Dermis microvascular lymphatic vessel endothelial cell (primary cell): ENCODE measurements at regions not wholly inside any gene's neighbourhood (a gene's known extent, or its start where the extent isn't known, plus 50 kb on each side); places are given as distances from the start of the nearest gene placed in this dataset.

Experiments used
- DNase-seq, 2 donors: peaks; one replicate each; pipeline versions ENCODE4 v3.0.0 to v3.0.0-alpha.2; 2010; ENCODE audit warnings: low read depth in 2 of 2

GRCh38 chr12:61384511-61384910 lies 875.7 kb upstream of the USP15 start:
- no peak for DNase-seq

GRCh38 chr12:61385771-61386170 lies 874.4 kb upstream of the USP15 start:
- DNase-seq: no peak

GRCh38 chr12:61397668-61398067 lies 862.5 kb upstream of the USP15 start:
- DNase-seq: no peak

GRCh38 chr12:61412201-61412600 lies 848.0 kb upstream of the USP15 start:
- DNase-seq: no peak

- DNase-seq: no peak
Measured at GRCh38 chr12:61414470-61414869, 845.7 kb upstream of the USP15 start.

- DNase-seq: no peak
Measured at GRCh38 chr12:61422786-61423185, 837.4 kb upstream of the USP15 start.

GRCh38 chr12:61452076-61452475 lies 808.1 kb upstream of the USP15 start:
- DNase-seq: no peak

GRCh38 chr12:61487728-61488127 lies 772.5 kb upstream of the USP15 start:
- DNase-seq: no peak

- DNase-seq: no peak
Measured at GRCh38 chr12:61490526-61491498, 769.4 kb upstream of the USP15 start.

GRCh38 chr12:61502179-61502578 lies 758.0 kb upstream of the USP15 start:
- no peak for DNase-seq

GRCh38 chr12:61504396-61505080 lies 755.7 kb upstream of the USP15 start:
- no peak for DNase-seq

- no peak for DNase-seq
Measured at GRCh38 chr12:61513499-61513898, 746.7 kb upstream of the USP15 start.

GRCh38 chr12:61514016-61514415 lies 746.2 kb upstream of the USP15 start:
- DNase-seq: no peak

GRCh38 chr12:61521258-61521657 lies 738.9 kb upstream of the USP15 start:
- DNase-seq: no peak

GRCh38 chr12:61523276-61523992 lies 736.8 kb upstream of the USP15 start:
- DNase-seq: no peak

- DNase-seq: no peak
Measured at GRCh38 chr12:61524851-61525250, 735.4 kb upstream of the USP15 start.

- DNase-seq: no peak
Measured at GRCh38 chr12:61525331-61525730, 734.9 kb upstream of the USP15 start.

- no peak for DNase-seq
Measured at GRCh38 chr12:61530456-61530855, 729.7 kb upstream of the USP15 start.

GRCh38 chr12:61531195-61531594 lies 729.0 kb upstream of the USP15 start:
- no peak for DNase-seq

- no peak for DNase-seq
Measured at GRCh38 chr12:61536117-61536516, 724.1 kb upstream of the USP15 start.

GRCh38 chr12:61536525-61536924 lies 723.7 kb upstream of the USP15 start:
- DNase-seq: no peak

GRCh38 chr12:61538951-61539350 lies 721.3 kb upstream of the USP15 start:
- no peak for DNase-seq
